Stimulated activated CD8-positive, alpha-beta memory T cell treated with anti-CD3 and anti-CD28 coated beads, Interleukin-4, amount 100 ng/mL, for 1 hour (primary cell): ENCODE measurements at regions not wholly inside any gene's neighbourhood (a gene's known extent, or its start where the extent isn't known, plus 50 kb on each side); places are given as distances from the start of the nearest gene placed in this dataset.

Experiments
- DNase-seq, 2 donors: peaks; one replicate each; pipeline ENCODE4 v3.0.0-alpha.2; 2020; ENCODE audit warnings: low read depth in 2 of 2, low spot score in 1 of 2

- no peak for DNase-seq
Observed at GRCh38 chr5:96247097-96247701, 185.8 kb downstream of the PCSK1 start.

GRCh38 chr5:96245140-96246091 lies 187.6 kb downstream of the PCSK1 start:
- no peak for DNase-seq

GRCh38 chr5:96244696-96245095 lies 188.4 kb downstream of the PCSK1 start:
- DNase-seq: no peak

GRCh38 chr5:96243862-96244261 lies 189.2 kb downstream of the PCSK1 start:
- DNase-seq: no peak

- no peak for DNase-seq
Observed at GRCh38 chr5:96243203-96243602, 189.8 kb downstream of the PCSK1 start.

GRCh38 chr5:96242571-96242970 lies 190.5 kb downstream of the PCSK1 start:
- no peak for DNase-seq

- no peak for DNase-seq
Observed at GRCh38 chr5:96236831-96237230, 196.2 kb downstream of the PCSK1 start.

- no peak for DNase-seq
Observed at GRCh38 chr5:96236051-96236450, 197.0 kb downstream of the PCSK1 start.

- DNase-seq: no peak
Observed at GRCh38 chr5:96235008-96235910, 197.8 kb downstream of the PCSK1 start.

- DNase-seq: no peak
Observed at GRCh38 chr5:96232602-96233001, 200.4 kb downstream of the PCSK1 start.

- DNase-seq: no peak
Observed at GRCh38 chr5:96229188-96229587, 203.9 kb downstream of the PCSK1 start.

GRCh38 chr5:96228408-96228807 lies 204.6 kb downstream of the PCSK1 start:
- no peak for DNase-seq

- no peak for DNase-seq
Observed at GRCh38 chr5:96227957-96228356, 205.1 kb downstream of the PCSK1 start.

GRCh38 chr5:96226941-96227552 lies 206.0 kb downstream of the PCSK1 start:
- no peak for DNase-seq

- no peak for DNase-seq
Observed at GRCh38 chr5:96222129-96222528, 210.9 kb downstream of the PCSK1 start.

GRCh38 chr5:96220610-96221390 lies 212.2 kb downstream of the PCSK1 start:
- DNase-seq: no peak

- no peak for DNase-seq
Observed at GRCh38 chr5:96219580-96220281, 213.3 kb downstream of the PCSK1 start.

- no peak for DNase-seq
Observed at GRCh38 chr5:96218653-96219052, 214.4 kb downstream of the PCSK1 start.

- no peak for DNase-seq
Observed at GRCh38 chr5:96214442-96215197, 218.4 kb downstream of the PCSK1 start.
